ENCODE measurements at regions not wholly inside any gene's neighbourhood (a gene's known extent, or its start where the extent isn't known, plus 50 kb on each side); places are given as distances from the start of the nearest gene placed in this dataset.
"Not testable (repeated sequence)": the region's sequence is repeated elsewhere in the genome, so short reads cannot be mapped to it uniquely, and the experiment has no call there.

DNA sequence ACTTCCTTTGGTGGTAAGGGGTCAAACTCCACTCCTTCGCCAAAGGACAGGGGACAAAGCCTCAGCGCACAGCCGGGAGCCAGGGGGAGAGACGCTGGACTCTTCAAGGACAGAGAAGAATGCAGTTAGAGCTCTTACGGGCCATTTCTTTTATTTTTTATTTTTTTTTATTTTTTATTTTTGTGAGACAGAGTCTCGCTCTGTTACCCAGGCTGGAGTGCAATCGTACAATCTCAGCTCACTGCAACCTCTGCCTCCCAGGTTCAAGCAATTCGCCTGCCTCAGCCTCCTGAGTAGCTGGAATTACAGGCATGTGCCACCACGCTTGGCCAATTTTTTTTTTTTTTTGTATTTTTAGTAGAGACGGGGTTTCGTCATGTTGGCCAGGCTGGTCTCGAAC, 93.2 kb upstream of the RPH3AL start, which contains the start of gene RFLNB:
RFLNB (minus strand) TSS at position 101 of the 400 bp plus-strand sequence.
- intact Hi-C loops (cut with DNase I), result not testable (repeated sequence)

DNA sequence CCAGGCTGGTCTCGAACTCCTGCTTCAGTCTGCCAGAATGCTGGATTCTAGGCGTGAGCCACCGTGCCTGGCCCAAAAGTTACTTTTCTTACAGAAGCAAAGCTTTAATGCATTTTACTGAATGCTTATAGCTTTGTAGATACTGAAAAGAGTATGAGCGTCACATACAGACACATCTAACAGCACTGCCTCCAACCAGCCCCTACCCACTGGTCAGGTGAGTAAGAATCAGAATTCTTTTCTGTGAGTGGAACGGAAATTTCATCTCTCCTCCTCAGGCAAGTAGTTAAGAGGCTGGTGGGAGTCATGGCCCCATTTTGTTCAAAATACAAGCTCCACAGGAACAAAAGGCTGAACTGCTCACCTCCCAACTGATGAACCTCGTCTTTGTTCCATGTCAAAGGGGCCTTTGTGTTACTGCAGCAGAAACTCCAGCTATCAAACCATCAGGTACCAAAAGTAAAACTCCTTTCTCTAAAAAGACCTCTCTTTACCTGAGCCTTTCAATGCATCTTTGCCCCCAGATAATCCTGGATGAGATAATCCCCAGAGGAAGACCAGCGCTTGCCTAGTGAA, 92.4 kb upstream of the RPH3AL start:
- DNase-seq (ENCODE audit: missing footprints) (no peak), ATAC-seq (no peak)
- intact Hi-C loops (cut with DNase I), result no loop called here

More for the DNA sequence above, 93.2 kb upstream of the RPH3AL start, which contains the start of gene RFLNB:
- not testable (repeated sequence) for ATAC-seq; DNase-seq (ENCODE audit: missing footprints)

DNA sequence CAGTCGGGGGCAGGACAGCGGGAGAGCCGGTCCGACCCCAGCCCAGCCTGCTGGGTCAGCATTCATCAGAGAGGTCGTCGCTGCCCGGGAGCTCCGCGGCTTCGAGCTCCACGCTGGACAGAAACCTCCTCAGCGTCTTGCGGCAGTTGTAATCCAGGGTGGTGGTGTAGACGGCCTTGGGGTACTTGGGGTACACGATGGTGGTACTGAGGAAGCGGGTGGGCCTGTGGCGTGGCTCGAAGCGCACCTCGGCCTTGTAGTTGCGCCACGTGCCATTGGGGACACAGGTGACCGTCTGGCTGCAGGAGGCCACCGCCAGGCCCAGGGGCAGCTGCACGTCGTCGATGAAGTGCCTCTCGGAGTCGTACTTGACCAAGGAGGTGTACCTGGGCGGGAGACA, 90.5 kb upstream of the RPH3AL start:
- ATAC-seq (no peak), DNase-seq (ENCODE audit: missing footprints) (no peak)
- intact Hi-C loops (cut with DNase I), result no loop called here

DNA sequence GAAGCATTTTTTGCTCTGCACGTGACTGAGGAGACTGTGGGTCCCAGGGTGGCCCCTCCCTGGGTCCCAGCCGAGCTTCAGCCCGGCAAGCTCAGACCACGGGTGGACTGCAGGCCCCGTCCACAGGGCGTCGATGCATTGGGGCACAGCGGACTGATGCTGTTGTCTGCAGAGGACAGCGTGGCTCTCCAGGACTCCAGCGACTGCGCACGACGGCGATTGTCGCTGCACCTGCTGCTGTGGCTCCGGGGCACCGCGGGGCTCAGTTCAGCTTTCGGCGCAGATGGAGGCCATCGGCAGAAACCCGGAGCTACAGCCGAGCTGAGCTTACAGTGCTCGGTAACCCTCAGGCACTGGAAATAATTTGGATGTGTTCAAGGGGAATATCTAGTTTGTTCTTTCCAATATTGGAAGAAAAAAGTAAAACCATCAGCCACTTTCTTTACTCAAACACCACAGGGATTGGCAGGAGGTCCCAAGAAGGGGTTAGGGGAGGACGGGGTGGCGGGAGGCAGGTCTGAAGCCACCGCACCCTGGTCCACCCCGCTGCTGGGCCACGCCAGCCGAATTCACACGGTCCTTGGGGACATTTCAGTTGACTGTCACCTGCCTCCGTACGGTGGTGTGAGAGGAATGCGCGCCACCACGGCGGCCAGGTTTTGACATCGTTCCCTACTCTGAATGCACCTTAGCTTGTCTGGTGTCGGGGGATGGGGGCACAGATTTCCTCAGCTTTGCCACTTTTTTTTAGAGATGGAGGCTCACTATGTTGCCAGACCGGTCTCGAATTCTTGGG, 88.7 kb upstream of the RPH3AL start:
- intact Hi-C loops (cut with DNase I), result no loop called here
- ATAC-seq (no peak), DNase-seq (ENCODE audit: missing footprints) (no peak)

DNA sequence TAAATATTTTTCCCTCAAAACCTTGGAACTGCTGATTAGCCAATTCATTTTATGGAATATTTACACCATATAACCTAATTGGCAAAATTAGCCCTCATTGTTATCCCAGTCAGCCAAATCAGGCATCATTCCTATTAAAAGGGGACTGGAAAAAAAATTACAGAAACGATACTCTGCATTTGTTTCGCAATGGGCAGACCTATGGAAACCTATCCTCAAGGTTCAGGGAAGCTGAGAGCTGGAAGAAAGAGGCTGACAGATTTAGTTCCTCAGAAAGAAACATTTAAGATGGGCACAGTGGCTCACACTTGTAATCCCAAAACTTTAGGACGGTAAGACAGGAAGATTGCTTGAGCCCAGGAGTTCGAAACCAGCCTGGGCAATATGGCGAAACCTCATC, 85.6 kb upstream of the RPH3AL start:
- DNase-seq (ENCODE audit: missing footprints) (no peak), ATAC-seq (no peak)
- intact Hi-C loops (cut with DNase I), result no loop called here

DNA sequence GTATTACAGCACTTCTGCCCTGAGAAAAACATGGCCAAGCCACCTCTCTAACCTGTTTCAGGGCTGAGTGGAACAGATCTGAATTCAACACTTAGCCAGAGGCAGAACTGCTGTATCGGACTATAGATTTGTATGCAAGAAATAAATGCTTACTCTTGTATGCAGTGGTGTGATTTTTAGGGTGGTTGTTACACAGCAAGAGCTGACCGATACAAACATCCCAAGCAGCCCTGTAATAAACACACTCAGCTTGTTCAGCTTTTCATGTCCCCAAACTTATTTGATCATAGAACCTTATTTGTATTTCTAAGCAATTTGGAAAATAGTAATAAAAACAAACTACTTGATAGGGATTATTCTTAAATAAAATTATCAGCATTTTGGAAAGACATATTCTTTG, 84.9 kb upstream of the RPH3AL start:
- ATAC-seq, result no peak
- no peak for DNase-seq (ENCODE audit: missing footprints)
- intact Hi-C loops (cut with DNase I), result no loop called here

DNA sequence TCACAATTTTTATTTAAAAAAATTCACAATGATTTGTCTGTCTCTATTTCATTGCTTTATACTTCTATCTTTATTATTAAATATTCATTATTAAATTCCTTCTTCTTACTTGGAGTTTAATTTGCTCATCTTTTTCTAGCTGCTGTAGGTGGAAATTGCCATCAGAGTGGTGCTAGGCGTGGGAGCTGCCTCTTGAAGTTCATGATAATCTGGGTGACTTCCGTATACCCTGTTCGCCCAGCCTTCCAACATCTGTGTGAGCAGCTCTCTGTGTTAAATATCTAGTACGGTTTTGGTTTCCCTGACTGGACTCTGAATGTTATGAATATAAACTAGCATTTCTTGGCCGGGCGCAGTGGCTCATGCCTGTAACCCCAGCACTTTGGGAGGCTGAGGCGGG, 84.0 kb upstream of the RPH3AL start:
- DNase-seq (ENCODE audit: missing footprints) (no peak), ATAC-seq (no peak)
- intact Hi-C loops (cut with DNase I), result no loop called here

DNA sequence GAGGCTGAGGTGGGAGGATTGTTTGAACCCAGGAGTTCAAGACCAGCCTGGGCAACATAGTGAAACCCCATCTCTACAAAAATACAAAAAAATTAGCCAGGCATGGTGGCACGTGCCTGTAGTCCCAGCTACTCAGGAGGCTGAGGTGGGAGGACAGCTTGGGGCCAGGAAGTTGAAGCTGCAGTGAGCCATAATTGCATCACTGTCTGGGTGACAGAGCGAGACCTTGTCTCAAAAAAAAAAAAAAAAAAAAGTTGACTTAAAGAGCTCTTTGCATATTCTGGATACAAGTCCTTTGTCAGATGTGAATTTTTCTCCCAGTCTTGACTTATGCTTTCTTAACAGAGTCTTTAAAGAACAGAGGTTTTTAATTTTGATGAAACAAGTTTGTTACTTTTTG, 79.9 kb upstream of the RPH3AL start:
- intact Hi-C loops (cut with DNase I); ATAC-seq; DNase-seq (ENCODE audit: missing footprints): not testable (repeated sequence)

DNA sequence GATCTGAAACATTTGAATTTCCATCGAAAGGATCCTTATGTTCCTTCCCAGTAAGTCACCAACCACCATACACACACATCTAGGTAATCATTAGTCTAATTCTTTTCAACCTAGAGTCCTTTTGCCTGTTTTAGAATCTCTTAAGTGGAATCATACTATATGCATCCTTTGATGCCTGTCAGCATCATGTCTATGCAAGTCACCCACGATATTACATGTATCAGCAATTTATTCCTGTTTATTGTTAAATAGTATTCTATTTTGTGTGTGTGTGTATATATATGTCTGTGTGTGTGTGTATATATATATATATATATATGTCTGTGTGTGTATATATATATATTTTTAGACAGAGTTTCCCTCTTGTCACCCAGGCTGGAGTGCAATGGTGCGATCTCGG, 78.9 kb upstream of the RPH3AL start:
- intact Hi-C loops (cut with DNase I), result no loop called here
- ATAC-seq (no peak), DNase-seq (ENCODE audit: missing footprints) (no peak)

DNA sequence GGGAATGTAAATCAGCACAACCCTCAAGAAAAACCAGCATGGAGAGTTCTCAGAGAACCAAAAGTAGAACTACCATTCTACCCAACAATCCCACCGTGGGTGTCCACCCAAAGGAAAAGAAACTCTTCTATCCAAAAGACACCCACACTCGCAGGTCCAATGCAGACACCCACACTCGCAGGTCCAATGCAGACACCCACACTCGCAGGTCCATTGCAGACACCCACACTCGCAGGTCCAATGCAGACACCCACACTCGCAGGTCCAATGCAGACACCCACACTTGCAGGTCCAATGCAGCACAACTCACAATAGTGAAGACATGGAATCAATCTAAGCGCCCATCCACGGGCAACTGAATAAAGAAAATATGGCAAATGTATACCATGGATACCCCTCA, 77.0 kb upstream of the RPH3AL start:
- DNase-seq (ENCODE audit: missing footprints), result no peak
- no peak for ATAC-seq
- intact Hi-C loops (cut with DNase I), result no loop called here

DNA sequence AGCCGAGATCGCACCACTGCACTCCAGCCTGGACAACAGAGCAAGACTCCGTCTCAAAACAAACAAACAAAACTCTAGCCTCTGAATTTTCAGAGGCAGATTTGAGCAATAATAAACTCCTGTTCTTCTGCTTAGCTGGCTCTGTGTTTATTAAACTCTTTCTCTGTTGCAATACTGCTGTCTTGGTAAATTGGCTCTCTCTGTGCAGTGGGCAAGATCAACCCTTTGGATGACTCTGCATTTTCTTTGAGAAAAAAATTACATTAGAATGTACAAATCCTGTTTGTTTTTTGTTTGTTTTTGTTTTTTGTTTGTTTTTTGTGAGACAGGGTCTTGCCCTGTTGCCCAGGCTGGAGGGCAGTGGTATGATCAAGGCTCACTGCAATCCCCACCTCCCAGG, 75.8 kb upstream of the RPH3AL start:
- ATAC-seq (no peak), DNase-seq (ENCODE audit: missing footprints) (no peak)
- intact Hi-C loops (cut with DNase I), result no loop called here

DNA sequence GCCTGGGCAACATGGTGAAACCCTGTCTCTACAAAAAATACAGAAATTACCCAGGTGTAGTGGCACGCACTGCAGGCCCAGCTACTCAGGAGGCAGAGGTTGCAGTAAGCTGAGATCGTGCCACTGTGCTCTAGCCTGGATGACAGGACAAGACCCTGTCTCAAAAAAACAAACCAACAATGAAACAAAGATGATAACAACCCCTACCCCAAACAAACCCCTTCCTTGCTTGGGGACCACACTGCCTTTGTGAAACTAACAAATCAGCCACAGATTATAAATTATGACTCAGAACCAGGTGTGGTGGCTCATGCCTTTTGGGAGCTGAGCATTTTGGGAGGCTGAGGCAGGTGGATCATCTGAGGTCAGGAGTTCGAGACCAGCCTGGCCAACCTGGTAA, 75.3 kb upstream of the RPH3AL start:
- intact Hi-C loops (cut with DNase I), result no loop called here

DNA sequence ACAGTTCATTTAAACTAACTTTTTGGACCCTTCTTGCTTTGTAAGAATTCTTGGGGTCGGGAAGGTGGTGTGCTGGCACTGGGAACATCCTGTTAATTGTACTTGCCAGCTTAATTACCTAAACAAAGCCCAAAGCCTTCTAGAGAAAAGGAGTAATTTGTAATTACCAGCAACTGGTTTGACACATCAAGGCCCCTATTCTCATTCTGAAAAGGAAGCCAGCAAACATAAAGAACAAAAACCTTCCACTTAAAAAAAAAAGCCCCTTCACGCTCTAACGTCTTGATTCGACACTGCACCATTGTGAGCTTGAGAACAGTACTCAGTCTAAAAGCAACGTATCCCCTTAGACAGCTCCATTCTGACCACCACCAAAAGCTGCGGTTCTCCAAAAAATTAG, 74.7 kb upstream of the RPH3AL start:
- ATAC-seq (no peak), DNase-seq (ENCODE audit: missing footprints) (no peak)
- intact Hi-C loops (cut with DNase I), result no loop called here

More for the DNA sequence above, 75.3 kb upstream of the RPH3AL start:
- ATAC-seq (no peak), DNase-seq (ENCODE audit: missing footprints) (no peak)

DNA sequence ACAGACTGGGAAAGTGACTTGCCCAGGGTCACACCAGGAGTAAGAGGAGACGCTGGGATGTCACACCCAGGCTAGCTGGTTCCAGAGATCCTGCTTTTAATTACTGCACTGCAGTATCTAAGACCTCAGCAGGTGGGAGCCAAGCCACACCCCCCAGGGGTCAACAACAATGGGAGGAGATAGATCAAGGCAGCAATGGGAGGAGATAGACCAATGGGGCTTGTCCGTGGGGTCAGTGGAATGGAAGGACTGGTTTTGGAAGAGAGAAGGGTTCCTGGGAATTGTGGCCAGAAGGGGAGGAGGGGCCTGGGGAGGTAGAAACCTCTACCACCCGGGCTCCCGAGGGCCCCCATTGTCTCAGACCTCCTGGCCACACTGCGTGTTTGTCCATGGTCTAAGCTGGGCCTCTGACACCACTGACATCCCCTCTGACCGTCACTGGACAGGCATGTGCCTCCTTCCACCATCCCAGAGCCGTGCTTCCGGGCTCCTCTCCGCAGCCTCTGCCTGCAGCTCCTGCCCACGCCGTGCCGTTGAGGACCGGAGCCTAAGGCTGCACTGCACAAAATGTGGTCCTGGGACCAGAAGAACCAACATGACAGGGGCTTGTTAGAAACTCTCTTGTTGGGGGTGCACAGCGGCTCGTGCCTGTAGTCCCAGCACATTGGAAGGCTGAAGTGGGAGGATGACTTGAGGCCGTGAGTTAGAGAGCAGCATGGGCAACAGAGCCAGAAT, 69.8 kb upstream of the RPH3AL start:
- intact Hi-C loops (cut with DNase I), result no loop called here
- ATAC-seq (no peak), DNase-seq (ENCODE audit: missing footprints) (no peak)

DNA sequence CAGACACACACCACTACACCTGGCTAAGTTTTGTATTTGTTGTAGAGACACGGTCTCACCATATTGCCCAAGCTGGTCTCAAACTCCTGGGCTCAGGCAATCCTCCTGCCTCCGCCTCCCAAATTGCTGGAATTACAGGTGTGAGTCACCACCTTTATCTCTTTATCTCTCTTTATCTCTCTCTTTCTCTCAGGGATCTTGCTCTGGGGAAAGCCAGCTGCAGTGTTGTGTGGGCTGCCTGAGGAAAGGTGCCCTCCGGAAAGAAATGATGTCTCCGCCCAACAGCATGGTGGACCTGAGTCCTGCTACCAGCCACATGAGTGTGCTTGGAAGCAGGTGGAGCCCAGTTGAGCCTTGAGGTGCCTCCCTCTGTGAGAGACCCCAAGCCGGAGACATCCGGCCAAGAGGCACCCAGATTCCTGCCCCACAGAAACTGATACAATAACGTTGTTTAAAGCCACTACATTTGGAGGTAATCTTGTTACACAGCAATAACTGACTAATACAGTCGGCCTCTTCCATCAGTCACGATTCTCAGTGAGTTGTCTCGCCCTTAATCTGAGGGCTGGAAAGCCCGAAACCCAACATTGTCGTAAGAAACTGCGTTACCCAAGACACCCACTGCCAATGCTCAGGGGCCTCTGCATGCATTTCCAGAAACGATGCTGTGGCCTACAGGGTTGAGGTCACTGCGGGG, 68.0 kb upstream of the RPH3AL start:
- intact Hi-C loops (cut with DNase I), result no loop called here
- ATAC-seq (no peak), DNase-seq (ENCODE audit: missing footprints) (no peak)

DNA sequence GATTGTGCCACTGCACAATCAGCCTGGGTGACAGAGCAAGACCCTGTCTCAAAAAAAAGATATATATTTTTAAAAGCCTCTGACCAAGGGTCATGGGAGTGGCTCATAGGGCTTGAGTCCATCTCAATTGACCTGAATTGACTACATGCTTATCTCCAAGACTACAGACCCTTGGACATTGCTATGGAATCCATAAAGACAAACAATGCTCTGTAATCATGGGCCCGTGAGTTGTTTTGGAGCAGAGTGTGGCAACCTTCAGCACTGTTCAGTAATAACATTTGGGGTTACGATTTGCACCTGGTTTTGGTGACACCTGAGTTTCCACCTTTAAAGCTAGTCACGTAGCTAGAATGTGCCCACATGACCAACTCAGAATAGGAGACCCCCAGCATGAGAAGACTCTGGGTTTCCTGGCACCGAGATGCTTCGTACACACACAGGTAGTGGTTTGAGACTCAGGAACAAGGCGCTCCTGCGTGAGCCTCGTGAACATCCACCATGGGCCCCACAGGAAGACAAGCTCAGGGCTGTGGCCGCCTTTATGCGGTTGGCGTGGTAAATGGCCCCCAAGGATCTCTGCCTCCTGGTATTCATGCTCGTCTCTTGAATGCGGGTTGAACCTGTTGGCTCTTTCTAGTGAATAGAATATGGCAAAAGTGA, 66.6 kb upstream of the RPH3AL start:
- no peak for DNase-seq (ENCODE audit: missing footprints)
- ATAC-seq, result no peak
- intact Hi-C loops (cut with DNase I), result no loop called here

DNA sequence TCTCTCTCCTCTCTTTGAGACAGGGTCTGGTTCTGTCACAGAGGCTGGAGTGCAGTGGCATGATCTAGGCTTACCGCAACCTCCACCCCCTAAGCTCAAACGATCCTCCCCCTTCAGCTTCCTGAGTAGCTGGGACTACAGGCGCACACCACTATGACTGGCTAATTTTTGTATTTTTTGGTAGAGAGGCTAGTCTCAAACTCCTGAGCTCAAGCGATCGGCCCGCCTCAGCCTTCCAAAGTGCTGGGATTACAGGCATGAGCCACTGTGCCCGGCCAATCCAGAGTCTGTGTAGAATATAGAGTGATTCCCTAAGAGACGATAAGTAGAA, 65.8 kb upstream of the RPH3AL start:
- ATAC-seq, result no peak
- intact Hi-C loops (cut with DNase I), result no loop called here
- no peak for DNase-seq (ENCODE audit: missing footprints)

DNA sequence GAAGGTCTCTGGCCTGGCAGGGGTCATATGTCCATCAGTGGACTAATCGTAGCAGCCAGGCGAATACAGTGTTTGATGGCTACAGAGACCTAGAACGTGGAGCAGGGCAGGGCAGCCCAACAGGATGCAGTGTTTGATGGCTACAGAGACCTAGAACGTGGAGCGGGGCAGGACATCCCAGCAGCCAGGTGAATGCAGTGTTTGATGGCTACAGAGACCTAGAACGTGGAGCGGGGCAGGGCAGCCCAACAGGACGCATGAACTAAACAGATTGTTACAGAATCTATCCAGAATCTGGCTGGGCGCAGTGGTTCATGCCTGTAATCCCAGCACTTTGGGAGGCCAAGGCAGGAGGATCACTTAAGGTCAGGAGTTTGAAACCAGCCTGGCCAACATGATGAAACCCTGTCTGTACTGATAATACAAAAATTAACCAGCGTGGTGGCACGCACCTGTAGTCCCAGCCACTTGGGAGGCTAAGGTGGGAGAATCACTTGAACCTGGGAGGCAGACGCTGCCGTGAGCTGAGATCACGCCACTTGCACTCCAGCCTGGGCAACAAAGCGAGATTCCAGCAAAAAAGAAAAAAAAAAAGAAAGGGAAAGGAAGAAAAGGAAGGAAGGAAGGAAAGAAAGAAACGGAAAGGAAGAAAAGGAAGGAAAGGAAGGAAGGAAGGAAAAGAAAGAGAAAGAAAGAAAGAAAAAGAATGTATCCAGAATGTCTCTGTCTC, 65.2 kb upstream of the RPH3AL start:
- no peak for ATAC-seq
- DNase-seq (ENCODE audit: missing footprints), result no peak
- intact Hi-C loops (cut with DNase I), result no loop called here
